Amniotic stem cell (primary cell): ENCODE measurements at regions not wholly inside any gene's neighbourhood (a gene's known extent, or its start where the extent isn't known, plus 50 kb on each side); places are given as distances from the start of the nearest gene placed in this dataset.
"Not testable (repeated sequence)": the region's sequence is repeated elsewhere in the genome, so short reads cannot be mapped to it uniquely, and the experiment has no call there.

Experiments used
- DNase-seq: peaks from one replicate; lab custom pipeline; 2025; lab: John Stamatoyannopoulos, UW

GRCh38 chr11:95435628-95436353 lies 204.8 kb upstream of the SESN3 start:
- DNase-seq = no peak

DNA sequence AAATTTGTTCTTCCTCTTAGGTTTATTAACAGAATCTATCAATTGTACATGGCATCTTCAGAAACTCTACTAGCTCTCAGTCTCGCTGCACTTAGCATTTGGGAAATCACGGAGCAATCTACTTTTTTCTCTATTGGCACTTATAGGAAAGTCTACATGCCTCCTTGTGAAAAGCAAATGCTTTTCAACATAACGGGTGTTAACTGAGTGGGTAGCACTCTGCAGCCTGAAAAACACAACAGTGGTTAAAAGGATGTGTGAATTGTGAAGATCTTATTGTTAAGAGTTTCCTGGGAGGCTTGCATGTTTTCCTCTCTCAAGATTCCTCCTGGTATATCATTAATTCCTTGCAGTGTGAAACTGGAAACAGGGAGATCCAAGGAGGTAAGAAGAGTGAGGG lies 204.2 kb upstream of the SESN3 start:
- no peak for DNase-seq

DNA sequence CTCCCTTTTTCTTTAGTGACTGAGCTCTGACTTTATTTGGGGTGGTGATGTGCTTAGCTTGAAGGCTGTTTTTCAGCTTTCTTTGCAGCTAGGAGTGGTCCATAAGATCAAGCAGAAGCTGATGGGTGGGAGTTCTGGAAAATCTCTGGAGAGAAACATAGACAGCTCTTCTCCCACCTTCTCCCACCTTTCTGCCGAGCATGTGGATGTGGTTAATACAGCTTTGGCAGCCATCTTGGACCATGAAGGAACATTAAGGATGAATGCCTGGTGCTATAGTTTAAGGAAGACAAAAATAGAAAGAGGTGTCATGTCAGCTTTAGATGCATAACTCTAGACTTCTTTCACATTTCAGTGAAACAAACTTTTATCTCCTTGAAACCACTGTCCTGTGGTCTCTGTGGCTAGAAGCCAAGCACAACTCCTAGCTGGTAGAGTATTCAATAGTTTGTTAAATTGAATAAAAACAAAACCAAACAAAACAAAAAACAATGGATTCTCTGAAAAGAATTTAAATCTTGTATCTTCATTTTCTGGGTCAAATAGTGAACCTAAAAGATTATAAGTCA lies 203.6 kb upstream of the SESN3 start:
- no peak for DNase-seq

DNA sequence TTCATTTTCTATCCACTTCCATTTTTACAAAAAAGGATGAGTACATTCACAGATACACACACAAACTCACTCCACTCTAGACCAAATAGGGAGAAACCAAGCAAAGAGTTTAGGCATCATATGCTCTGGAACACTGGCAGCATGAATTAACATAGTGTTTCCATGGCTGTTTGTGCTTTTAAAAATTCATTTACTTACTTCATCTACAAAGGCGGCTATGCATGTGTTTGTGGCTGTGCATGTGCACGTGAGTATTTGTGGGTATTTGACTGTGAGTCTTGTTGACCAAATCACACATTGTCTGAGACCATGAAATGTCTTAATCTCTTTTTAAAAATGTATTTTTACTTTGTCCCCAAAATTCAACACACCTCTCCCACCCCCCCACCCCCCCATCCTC lies 203.0 kb upstream of the SESN3 start:
- DNase-seq = no peak

DNA sequence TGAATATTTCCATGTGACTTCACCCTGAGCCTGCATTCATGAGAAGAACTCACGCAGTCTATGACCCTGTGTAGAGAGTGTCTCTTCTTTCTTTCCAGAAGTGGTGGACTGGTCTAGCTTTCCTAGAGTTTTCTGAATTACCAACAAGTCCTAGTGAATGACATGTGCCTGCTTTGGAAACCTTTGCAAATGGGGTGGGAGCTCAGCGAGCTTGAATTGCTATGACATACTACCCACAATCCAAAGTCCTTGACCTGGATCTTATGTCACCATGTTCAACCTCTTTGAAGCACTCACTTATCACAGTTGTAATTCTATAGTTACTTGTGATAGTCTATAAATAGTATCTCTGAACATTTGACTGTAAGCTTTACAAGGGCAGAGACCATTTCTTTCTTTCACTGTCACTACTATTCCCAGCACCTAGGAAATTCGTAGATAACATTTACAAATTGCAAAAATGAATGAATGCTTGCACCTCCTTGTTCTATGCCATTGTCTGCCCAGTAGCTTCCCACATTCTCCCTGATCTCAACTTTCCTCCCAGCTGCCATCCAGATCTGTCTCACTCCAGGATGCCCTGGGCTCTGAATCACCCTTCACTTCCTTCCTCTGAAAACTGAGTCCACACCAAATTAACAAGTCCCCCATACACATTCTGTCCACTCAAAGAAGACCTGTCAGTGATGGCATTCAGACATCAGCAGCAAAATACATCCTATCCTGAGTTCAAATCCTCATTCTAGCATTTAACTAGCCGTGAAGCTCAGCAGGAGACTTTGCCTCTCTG lies 201.9 kb upstream of the SESN3 start:
- no peak for DNase-seq

GRCh38 chr11:95429376-95429907 lies 198.4 kb upstream of the SESN3 start:
- peak; percentile 7 for DNase-seq

DNA sequence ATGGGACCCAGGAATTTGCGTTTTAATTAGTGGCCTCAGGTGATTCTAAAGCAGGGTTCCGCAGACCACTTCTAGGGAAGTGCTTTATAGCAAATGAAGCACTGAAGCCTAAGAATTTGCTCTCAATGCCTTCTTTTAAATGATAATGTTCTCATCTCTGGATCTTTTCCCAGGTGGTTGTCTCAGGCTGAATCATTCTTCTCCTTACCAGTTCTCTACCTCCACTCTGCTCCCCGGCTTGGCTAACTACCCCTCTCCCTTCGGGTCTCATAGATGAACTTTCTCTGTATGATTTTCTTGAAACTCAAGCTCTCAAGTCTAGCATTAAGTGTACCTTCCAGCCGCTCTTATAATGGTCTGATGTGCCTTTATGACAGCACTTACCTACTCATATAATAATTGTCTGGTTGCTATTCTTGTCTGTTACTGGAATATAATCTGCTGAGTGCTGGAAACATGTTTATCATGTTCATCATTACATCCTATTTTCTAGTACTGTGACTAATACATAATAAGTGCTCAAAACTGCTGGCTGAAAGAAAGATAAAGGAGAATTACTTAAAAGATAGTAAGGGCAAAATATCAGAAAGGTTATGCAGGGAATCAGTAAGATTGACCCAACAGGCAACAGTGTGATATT lies 195.9 kb upstream of the SESN3 start:
- DNase-seq = no peak

- peak; percentile 63 for DNase-seq
Observed at GRCh38 chr11:95419915-95420314, 188.9 kb upstream of the SESN3 start.

DNA sequence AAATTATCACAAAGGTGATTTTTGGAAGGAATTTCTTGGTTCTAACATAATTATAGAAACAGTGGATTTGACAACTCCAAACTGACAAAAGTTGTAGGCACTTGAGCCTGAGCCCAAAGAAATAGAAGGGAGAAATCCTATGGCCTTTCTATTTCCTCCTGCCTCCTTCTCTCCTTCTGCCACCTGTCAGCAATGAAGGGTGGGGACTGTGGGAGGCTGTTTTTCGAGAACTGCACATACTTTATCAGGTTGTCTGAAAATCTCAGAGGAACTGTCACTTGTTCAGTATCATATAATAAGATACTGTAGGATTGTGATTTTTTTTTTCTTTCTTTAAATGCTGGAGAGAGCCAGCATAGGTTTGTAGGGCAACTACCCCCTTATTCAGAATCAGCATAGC lies 187.9 kb upstream of the SESN3 start:
- no peak for DNase-seq

DNA sequence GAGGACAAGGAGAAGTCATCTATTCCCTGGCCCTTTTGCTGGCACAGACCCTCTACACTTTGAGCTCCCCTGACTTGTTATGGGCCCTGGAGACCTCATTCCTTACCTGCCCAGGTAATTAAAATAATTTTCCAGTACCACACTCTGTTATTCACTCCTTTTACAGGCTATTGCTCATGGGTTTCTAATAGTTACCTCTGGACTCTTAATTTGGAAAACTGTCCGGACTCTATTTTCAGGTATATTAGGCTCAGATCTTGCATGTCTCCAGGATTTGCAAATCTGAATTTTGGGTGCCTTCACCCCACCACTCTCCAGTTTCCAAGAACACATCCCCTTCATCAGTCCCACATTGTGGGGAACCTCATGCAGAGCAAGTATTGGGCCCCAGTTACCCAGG lies 186.8 kb upstream of the SESN3 start:
- DNase-seq = no peak

DNA sequence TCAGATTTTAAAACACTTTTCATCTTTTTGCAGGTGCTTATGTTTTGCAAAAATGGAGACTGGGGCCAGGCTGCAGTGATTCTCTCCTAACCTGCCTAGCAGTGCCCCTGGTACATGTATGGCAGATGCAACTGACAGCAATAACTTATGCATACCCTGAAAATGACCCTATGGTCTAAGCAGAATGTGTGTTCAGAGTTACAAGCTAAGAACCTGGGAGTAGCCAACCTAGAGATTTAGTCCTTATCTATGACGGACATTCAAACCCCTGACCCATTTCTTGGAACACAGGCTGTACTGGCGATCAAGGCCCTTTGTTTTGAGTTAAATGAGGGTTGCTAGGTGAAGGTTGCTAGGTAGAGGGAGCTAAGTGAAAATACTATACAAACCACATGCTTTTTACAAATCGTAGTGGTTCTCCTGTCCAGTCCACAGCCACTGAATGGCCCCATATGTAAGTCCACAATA lies 184.9 kb upstream of the SESN3 start:
- no peak for DNase-seq

DNA sequence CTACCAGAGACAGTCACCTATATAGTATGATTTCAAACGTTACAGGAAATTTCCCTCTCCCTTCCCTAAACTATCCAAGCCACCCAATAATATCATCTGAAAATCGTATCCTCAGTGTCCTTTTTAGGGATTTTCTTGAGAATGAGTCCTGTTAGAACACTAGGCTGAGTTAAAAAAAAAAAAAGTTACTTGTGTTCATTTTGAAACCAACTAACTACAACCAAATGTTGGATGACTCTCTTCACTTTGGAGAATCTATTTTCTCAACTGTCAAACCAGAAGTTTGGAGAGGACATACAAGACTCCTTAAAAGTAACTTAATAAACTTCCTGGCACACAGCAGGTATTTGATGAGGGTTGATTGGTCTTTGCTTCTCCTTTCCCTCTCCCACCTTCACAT lies 183.2 kb upstream of the SESN3 start:
- no peak for DNase-seq

- no peak for DNase-seq
Observed at GRCh38 chr11:95413761-95414160, 182.8 kb upstream of the SESN3 start.

GRCh38 chr11:95413021-95413420 lies 182.0 kb upstream of the SESN3 start:
- DNase-seq = no peak

DNA sequence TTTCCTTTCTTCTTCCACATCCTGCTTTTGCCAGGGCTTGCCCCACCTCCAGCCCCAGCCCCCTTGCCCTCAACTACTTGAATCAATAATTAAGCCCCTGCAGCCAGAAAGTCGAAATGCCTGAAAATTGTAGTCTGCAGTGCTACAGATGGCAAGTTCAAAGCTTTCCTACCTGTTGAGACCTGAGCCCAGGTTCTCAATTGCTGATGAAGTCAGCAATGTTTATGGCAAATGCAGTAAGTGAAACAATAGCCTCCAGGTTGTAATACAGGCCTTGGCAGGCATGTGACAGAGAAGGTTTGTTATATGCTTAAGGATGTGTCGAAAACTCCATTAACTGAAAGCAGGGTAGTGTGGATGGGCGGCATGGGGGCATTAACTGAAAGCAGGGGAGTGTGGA lies 181.1 kb upstream of the SESN3 start:
- DNase-seq = no peak

GRCh38 chr11:95410707-95411106 lies 179.7 kb upstream of the SESN3 start:
- DNase-seq = not testable (repeated sequence)

- no peak for DNase-seq
Observed at GRCh38 chr11:95406271-95406670, 175.3 kb upstream of the SESN3 start.

DNA sequence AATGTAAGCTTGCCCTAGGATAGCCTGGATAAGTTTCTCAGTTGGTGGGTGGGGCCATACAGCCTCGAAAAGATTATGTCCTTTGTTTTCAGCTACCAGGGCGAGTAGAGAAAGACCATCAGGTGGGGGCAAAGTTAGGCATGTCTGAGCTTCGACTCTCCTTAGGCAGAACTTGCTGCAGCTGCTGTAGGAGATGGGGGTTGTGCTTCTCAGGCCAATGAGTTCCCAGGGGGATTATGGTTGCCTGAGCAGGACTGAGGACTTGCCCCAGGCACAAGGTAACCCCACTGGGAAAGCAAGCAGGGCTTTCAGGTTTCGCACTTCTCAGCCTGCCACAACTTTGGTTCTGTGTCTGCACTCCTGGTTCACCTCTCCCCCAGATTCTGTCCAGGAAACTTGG lies 173.4 kb upstream of the SESN3 start:
- DNase-seq = no peak

DNA sequence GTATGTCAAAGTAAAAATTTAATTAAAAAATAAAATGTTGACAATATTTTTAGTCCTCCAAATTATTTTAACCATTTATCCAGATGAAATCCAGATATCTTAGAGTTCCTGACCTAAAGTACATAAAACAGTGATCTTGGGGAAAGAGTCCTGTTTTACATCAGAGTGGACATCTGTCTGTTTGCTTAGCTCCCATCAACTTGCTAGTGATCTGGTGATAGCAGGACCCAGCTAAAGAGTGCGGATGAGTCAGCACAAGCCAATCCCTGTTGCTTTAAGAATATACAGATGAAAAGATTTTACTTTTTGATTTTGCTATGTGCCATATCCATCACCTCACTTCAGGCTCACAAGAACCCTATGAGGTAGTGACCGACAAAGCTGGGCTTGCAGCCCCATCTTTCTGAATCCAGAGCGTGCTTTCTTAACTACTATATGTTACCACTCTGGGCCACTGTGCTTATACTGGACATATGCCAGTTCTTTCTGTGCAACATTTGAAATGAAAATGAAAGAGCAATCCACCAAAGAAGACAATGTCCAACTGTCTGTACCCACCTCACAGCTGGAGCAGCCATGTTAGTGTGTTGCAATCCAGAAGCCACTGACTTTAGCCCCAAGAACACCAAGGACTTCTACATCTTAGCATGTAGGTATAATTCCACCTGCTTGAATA lies 167.6 kb upstream of the SESN3 start:
- no peak for DNase-seq

DNA sequence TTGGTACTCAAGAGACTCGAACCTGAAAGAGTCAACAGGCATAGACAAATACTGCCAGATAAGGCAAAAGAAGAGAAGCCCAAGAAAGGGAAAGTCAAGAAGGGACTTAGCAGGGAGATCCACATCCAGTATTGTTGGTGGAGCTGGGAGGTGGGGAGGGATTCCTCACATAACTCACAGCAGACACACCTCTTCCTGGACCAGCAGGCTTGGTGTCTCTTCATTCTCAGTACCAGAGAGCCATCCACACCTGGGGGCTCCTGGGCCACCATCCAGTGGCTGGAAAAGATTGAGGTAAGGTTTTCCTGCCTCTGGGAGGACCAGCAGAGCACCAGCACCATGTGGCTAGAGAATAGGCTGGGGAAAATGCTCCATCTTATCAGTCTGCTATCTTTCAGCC lies 161.6 kb upstream of the SESN3 start:
- DNase-seq = no peak

DNA sequence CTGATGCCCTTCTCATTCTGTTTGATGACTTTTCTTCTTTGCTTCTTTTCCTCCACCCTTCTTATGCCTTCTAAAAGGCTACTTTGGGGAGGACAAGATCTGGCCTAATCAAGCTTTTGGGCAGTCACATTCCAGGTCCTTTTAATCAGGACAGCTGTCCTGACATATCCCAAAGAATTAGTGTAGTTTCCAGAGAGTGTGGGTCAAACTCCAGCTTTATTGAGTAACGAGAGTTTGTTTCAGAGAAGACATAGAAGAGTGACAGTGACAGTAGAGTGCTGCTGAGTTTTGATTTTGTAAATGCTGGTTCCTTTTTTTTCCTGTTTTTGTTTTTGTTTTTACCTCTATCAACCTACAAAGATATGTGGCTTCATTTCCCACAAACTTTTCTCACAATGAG lies 158.4 kb upstream of the SESN3 start:
- DNase-seq = no peak

DNA sequence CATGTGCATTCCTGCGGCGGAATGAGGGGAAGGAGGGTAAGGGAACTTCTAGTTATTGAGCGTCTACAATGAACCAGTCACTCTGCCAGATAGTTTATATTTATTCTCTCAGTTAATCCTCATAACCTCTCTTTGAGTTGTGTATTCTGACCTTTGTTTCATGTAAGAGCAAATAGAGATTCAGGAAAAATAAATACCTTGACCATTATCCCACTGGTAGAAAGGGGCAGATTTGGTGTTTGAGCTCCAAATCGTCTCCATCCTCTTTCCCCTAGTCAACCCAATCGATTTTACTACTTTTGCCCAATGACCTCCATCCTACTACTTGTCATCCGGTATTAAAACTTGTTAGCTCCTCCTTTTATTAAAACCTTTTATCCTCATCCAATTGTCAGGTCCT lies 157.1 kb upstream of the SESN3 start:
- no peak for DNase-seq
